ENCODE measurements at regions not wholly inside any gene's neighbourhood (a gene's known extent, or its start where the extent isn't known, plus 50 kb on each side); places are given as distances from the start of the nearest gene placed in this dataset.

DNA sequence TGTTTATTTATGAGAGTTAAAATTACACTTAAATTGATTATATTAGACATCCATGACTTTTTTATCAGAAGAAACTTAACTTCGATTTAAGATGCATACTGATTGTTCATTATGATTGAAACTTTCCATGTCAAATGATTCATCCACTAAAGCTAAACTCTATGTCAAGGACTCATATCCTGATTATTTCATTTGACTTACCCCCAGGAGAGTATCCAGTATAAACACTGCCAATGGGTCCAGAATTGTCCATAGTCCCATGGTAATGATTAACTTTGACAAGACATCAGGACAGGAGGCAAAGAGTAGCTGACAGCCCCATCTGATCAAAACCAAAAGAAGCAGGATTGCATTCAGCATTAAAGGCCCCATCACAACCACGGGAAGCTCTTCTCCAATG lies 709.9 kb downstream of the TFAP2A start:
- intact Hi-C loops (cut with micrococcal nuclease) = no loop called here
- WGBS (ENCODE audit: insufficient coverage) = 88% methylated on average over 2 of the region's 2 CpGs
- Mint-ChIP-seq H3K4me3 (no peak overlapping the region), H3K27me3 (ENCODE audit: low read depth in 2 of 2) (no peaks in the 10 kb centered on the region), H3K27ac (no peak overlapping the region), H3K4me1 (no peaks in the 10 kb centered on the region), H3K36me3 (no peaks in the 10 kb centered on the region), H3K9me3 (peaks cover 4% of the 10 kb centered on the region in 2 donors)
- Histone ChIP-seq H3K36me3 (ENCODE audit: control insufficient read depth, insufficient read depth, low read length) (no peaks in the 10 kb centered on the region), H3K27me3 (ENCODE audit: control insufficient read depth, insufficient read depth, low read length) (no peaks in the 10 kb centered on the region), H3K27ac (ENCODE audit: low read length) (no peak overlapping the region), H3K9me3 (ENCODE audit: control insufficient read depth, insufficient read depth, low read length) (no peaks in the 10 kb centered on the region), H3K4me1 (ENCODE audit: control insufficient read depth, insufficient read depth, low read length) (no peaks in the 10 kb centered on the region), H3K4me3 (ENCODE audit: low read length) (no peak overlapping the region)
- DNase-seq = no peak
- ATAC-seq = no peak
- TF ChIP-seq, protein P1, sequence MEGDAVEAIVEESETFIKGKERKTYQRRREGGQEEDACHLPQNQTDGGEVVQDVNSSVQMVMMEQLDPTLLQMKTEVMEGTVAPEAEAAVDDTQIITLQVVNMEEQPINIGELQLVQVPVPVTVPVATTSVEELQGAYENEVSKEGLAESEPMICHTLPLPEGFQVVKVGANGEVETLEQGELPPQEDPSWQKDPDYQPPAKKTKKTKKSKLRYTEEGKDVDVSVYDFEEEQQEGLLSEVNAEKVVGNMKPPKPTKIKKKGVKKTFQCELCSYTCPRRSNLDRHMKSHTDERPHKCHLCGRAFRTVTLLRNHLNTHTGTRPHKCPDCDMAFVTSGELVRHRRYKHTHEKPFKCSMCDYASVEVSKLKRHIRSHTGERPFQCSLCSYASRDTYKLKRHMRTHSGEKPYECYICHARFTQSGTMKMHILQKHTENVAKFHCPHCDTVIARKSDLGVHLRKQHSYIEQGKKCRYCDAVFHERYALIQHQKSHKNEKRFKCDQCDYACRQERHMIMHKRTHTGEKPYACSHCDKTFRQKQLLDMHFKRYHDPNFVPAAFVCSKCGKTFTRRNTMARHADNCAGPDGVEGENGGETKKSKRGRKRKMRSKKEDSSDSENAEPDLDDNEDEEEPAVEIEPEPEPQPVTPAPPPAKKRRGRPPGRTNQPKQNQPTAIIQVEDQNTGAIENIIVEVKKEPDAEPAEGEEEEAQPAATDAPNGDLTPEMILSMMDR (IDR thresholded peaks at IDR 0.05) = no peak

DNA sequence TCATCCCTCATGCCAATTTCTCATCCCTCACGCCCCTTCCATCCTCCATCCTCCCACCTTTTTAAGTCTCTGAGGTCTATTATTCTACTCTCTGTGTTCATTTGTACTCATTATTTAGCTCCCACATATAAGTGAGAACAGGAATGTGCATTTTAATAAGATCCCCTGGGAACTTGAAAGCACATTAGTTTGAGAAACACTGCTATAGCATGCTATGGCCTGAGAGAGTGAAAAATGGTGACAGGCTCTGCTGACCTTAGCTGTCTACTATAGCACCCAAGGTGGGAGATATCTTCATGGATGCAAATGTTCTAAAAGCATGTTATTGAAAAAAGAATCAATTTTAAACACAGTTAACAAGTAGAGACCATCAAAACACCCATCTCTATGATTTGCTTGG lies 712.0 kb downstream of the TFAP2A start:
- ATAC-seq = no peak
- no peaks in the 10 kb centered on the region for H3K4me1 ChIP-seq (ENCODE audit: control insufficient read depth, insufficient read depth, low read length)
- TF ChIP-seq, protein P1 (IDR thresholded peaks at IDR 0.05) = no peak
- peaks cover 3% of the 10 kb centered on the region for H3K9me3 ChIP-seq (ENCODE audit: control insufficient read depth, insufficient read depth, low read length)
- DNase-seq = no peak
- Mint-ChIP-seq H3K27me3 (ENCODE audit: low read depth in 2 of 2) (no peaks in the 10 kb centered on the region), H3K9me3 (peaks cover 2 to 6% of the 10 kb centered on the region in 2 donors), H3K4me1 (no peaks in the 10 kb centered on the region), H3K4me3 (no peak overlapping the region), H3K27ac (no peak overlapping the region), H3K36me3 (no peaks in the 10 kb centered on the region)
- H3K4me3 ChIP-seq (ENCODE audit: low read length) = no peak overlapping the region
- intact Hi-C loops (cut with micrococcal nuclease) = no loop called here
- H3K27me3 ChIP-seq (ENCODE audit: control insufficient read depth, insufficient read depth, low read length) = no peaks in the 10 kb centered on the region
- H3K27ac ChIP-seq (ENCODE audit: low read length) = no peak overlapping the region
- no peaks in the 10 kb centered on the region for H3K36me3 ChIP-seq (ENCODE audit: control insufficient read depth, insufficient read depth, low read length)
- 81% methylated on average over 1 of the region's 1 CpG for WGBS (ENCODE audit: insufficient coverage)

DNA sequence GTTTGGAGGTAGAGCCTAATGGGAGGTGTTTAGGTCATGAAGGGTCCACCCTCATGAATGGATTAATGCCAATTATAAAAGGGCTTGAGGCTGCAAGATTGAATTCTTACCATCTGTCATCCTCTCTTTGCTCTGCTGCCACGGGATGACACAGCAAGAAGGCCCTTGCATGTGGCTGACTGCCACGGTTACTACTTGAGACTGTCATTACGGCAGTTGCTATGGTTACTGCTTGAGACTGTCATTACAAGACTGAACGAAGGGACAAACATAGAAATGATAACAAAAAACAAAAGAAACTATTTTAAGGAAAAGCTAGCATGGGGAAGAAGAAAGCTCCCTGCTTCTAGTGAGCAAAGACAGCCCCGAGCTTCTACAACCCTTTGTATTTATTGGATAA lies 715.0 kb downstream of the TFAP2A start:
- H3K27me3 Mint-ChIP-seq (ENCODE audit: low read depth in 2 of 2) = no peaks in the 10 kb centered on the region
- no peaks in the 10 kb centered on the region for H3K4me1 Mint-ChIP-seq
- ATAC-seq = no peak
- no peak for DNase-seq
- H3K27me3 ChIP-seq (ENCODE audit: control insufficient read depth, insufficient read depth, low read length) = no peaks in the 10 kb centered on the region
- no peak overlapping the region for H3K27ac Mint-ChIP-seq
- 72% methylated on average over 5 of the region's 5 CpGs for WGBS (ENCODE audit: insufficient coverage)
- peaks cover 4 to 16% of the 10 kb centered on the region in 2 donors for H3K9me3 Mint-ChIP-seq
- no peak overlapping the region for H3K4me3 Mint-ChIP-seq
- no peaks in the 10 kb centered on the region for H3K36me3 Mint-ChIP-seq
- peaks cover 3% of the 10 kb centered on the region for H3K9me3 ChIP-seq (ENCODE audit: control insufficient read depth, insufficient read depth, low read length)
- H3K36me3 ChIP-seq (ENCODE audit: control insufficient read depth, insufficient read depth, low read length) = no peaks in the 10 kb centered on the region
- H3K4me1 ChIP-seq (ENCODE audit: control insufficient read depth, insufficient read depth, low read length) = no peaks in the 10 kb centered on the region
- no peak overlapping the region for H3K4me3 ChIP-seq (ENCODE audit: low read length)
- intact Hi-C loops (cut with micrococcal nuclease) = no loop called here
- TF ChIP-seq, protein P1 (IDR thresholded peaks at IDR 0.05) = no peak
- no peak overlapping the region for H3K27ac ChIP-seq (ENCODE audit: low read length)

DNA sequence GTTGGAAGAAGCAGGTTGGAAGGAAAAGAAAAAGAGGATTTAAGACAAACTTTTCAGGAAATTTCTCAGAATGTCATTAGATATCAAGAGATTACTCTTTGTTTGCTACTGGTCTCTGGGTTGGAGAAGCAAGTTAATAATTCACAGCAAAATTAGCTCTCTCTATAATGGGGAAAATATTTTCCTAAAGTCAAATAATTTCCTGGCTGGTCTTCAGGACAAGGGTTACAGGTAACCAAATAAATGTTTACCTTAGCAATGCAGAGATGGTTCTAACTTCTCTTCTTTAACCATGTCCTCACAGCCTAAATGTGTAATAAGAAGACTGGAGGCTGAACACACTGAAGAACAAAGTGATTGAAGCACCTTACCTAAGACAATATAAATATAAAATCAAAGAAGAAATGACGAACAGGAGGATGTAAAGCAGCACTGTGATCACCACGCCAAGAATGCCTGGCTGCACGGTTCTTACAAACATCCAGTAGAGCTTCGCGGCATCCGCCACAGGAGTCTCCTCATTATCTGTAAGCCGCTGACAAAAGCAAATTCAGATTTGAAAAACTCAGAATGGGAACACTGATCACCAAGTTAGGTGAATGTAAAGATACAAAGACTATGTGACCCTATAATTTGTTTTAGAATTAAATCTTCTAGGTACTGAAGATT lies 717.5 kb downstream of the TFAP2A start:
- WGBS (ENCODE audit: insufficient coverage) = 88% methylated on average over 7 of the region's 7 CpGs
- peaks cover 3% of the 10 kb centered on the region for H3K9me3 ChIP-seq (ENCODE audit: control insufficient read depth, insufficient read depth, low read length)
- ATAC-seq (no peak), DNase-seq (no peak)
- H3K4me1 Mint-ChIP-seq = no peaks in the 10 kb centered on the region
- TF ChIP-seq, protein P1 (IDR thresholded peaks at IDR 0.05) = no peak
- H3K4me3 ChIP-seq (ENCODE audit: low read length) = no peak overlapping the region
- no peaks in the 10 kb centered on the region for H3K27me3 Mint-ChIP-seq (ENCODE audit: low read depth in 2 of 2)
- no peak overlapping the region for H3K27ac ChIP-seq (ENCODE audit: low read length)
- peaks cover 8 to 14% of the 10 kb centered on the region in 2 donors for H3K9me3 Mint-ChIP-seq
- no peak overlapping the region for H3K27ac Mint-ChIP-seq
- H3K4me3 Mint-ChIP-seq = no peak overlapping the region
- no peaks in the 10 kb centered on the region for H3K27me3 ChIP-seq (ENCODE audit: control insufficient read depth, insufficient read depth, low read length)
- intact Hi-C loops (cut with micrococcal nuclease) = no loop called here
- no peaks in the 10 kb centered on the region for H3K36me3 Mint-ChIP-seq
- H3K36me3 ChIP-seq (ENCODE audit: control insufficient read depth, insufficient read depth, low read length) = no peaks in the 10 kb centered on the region
- H3K4me1 ChIP-seq (ENCODE audit: control insufficient read depth, insufficient read depth, low read length) = no peaks in the 10 kb centered on the region

All from natural killer cell (primary cell).